Upper lobe of left lung (tissue), 4 donors: ENCODE measurements at regions not wholly inside any gene's neighbourhood (a gene's known extent, or its start where the extent isn't known, plus 50 kb on each side); places are given as distances from the start of the nearest gene placed in this dataset.

Source experiments
- CTCF ChIP-seq, 6 experiments: fragments of 450-650 bp in 4 of 6; fragments of 200-600 bp in 2 of 6; sonication (generic) in 2 of 6; IDR thresholded peaks; one replicate each; pipeline ENCODE4 v1.5.1; 2016 to 2019; ENCODE audit warnings: antibody characterized with exemption in 6 of 6
- POLR2A ChIP-seq, 4 donors: fragments of 450-650 bp; IDR thresholded peaks; one replicate each; pipeline ENCODE4 v1.5.1; 2016 to 2017; ENCODE audit warnings: antibody characterized with exemption in 4 of 4, mild to moderate bottlenecking in 2 of 4
- POLR2AphosphoS5 ChIP-seq, 2 donors: sonication (generic); formaldehyde crosslinking; IDR thresholded peaks; one replicate each; pipeline ENCODE4 v1.5.1; 2017; ENCODE audit warnings: antibody characterized with exemption in 2 of 2

- no peak for TF ChIP-seq CTCF (IDR thresholded peaks at IDR 0.05)
- no peak for TF ChIP-seq POLR2AphosphoS5 (IDR thresholded peaks at IDR 0.05)
- no peak for TF ChIP-seq POLR2A (IDR thresholded peaks at IDR 0.05)
Observed at GRCh38 chr7:26048663-26049062, 103.3 kb upstream of the NFE2L3 start.
